KMS-11 (cell line): ENCODE measurements at regions not wholly inside any gene's neighbourhood (a gene's known extent, or its start where the extent isn't known, plus 50 kb on each side); places are given as distances from the start of the nearest gene placed in this dataset.

ENCODE experiments used
- H2AFZ ChIP-seq: fragments of 200-600 bp; sonication (generic); 2 replicates; pipeline ENCODE4 v1.6.1; 2016; ENCODE audit warnings: antibody characterized with exemption, mixed run types, low read depth
- H3K27ac ChIP-seq: fragments of 200-600 bp; sonication (generic); 2 replicates; pipeline ENCODE4 v1.6.1; 2016; ENCODE audit warnings: mild to moderate bottlenecking, mixed run types
- H3K27me3 ChIP-seq: fragments of 200-600 bp; sonication (generic); 2 replicates; pipeline ENCODE4 v1.6.1; 2017; ENCODE audit warnings: mild to moderate bottlenecking, low read depth, mixed run types, moderate library complexity; ENCODE audit not compliant: insufficient read depth
- H3K36me3 ChIP-seq: fragments of 200-600 bp; sonication (generic); 2 replicates; pipeline ENCODE4 v1.6.1; 2017; ENCODE audit warnings: mild to moderate bottlenecking, mixed run types; ENCODE audit not compliant: insufficient read depth
- H3K4me1 ChIP-seq: fragments of 200-600 bp; sonication (generic); 2 replicates; pipeline ENCODE4 v1.6.1; 2016; ENCODE audit warnings: mild to moderate bottlenecking, low read depth, mixed run types; ENCODE audit not compliant: poor library complexity, severe bottlenecking
- H3K4me2 ChIP-seq: fragments of 200-600 bp; sonication (generic); 2 replicates; pipeline ENCODE4 v1.7.0; 2016; ENCODE audit warnings: mild to moderate bottlenecking, mixed run types
- H3K4me3 ChIP-seq: fragments of 200-600 bp; sonication (generic); IDR thresholded peaks from 2 replicates; pipeline ENCODE4 v1.6.1; 2017; ENCODE audit warnings: low read depth, low read length, mixed read lengths; ENCODE audit not compliant: insufficient read depth
- H3K79me2 ChIP-seq: fragments of 200-600 bp; sonication (generic); 2 replicates; pipeline ENCODE4 v1.6.1; 2016; ENCODE audit warnings: low read depth, mixed run types; ENCODE audit not compliant: insufficient read depth
- H3K9ac ChIP-seq: fragments of 200-600 bp; sonication (generic); 2 replicates; pipeline ENCODE4 v1.6.1; 2016; ENCODE audit warnings: mild to moderate bottlenecking, mixed run types
- H4K20me1 ChIP-seq: fragments of 200-600 bp; sonication (generic); 2 replicates; pipeline ENCODE4 v1.6.1; 2016; ENCODE audit warnings: mild to moderate bottlenecking, mixed run types; ENCODE audit not compliant: insufficient read depth
- TF ChIP-seq, protein P1 (sequence below): fragments of 200-600 bp; sonication (generic); conservative IDR thresholded peaks from 2 replicates; pipeline ENCODE4 v1.6.1; 2017; ENCODE audit warnings: low read depth, mild to moderate bottlenecking, antibody characterized with exemption, low read length, moderate library complexity, mixed read lengths

DNA sequence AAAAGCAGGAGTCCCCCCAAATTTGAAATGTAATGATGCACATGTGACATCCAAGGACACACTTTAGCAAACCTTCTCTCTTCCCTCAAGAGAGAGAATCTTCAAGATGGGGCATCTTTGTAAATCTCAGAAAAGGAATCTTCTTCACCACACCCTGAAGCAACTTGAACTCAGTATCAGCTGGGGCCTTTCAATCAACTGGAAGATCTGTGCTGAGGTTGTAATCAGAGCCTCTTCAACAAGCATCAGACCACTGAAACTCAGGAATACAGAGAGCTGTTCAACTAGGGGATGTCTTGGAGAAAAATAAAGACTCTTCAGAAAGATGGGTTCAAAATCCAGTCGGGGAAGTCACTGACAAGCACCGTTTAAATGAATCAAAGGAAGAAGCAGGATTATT, 92.5 kb upstream of the CAMK1G start:
- H3K79me2 ChIP-seq = no peaks in the 10 kb centered on the region
- H3K27ac ChIP-seq = no peak overlapping the region
- no peak overlapping the region for H3K4me2 ChIP-seq
- H3K36me3 ChIP-seq = no peaks in the 10 kb centered on the region
- no peaks in the 10 kb centered on the region for H4K20me1 ChIP-seq
- H2AFZ ChIP-seq = no peak overlapping the region
- H3K9ac ChIP-seq = no peak overlapping the region
- H3K27me3 ChIP-seq = no peaks in the 10 kb centered on the region
- no peaks in the 10 kb centered on the region for H3K4me1 ChIP-seq
- H3K4me3 ChIP-seq = no peak overlapping the region
- TF ChIP-seq, protein P1, sequence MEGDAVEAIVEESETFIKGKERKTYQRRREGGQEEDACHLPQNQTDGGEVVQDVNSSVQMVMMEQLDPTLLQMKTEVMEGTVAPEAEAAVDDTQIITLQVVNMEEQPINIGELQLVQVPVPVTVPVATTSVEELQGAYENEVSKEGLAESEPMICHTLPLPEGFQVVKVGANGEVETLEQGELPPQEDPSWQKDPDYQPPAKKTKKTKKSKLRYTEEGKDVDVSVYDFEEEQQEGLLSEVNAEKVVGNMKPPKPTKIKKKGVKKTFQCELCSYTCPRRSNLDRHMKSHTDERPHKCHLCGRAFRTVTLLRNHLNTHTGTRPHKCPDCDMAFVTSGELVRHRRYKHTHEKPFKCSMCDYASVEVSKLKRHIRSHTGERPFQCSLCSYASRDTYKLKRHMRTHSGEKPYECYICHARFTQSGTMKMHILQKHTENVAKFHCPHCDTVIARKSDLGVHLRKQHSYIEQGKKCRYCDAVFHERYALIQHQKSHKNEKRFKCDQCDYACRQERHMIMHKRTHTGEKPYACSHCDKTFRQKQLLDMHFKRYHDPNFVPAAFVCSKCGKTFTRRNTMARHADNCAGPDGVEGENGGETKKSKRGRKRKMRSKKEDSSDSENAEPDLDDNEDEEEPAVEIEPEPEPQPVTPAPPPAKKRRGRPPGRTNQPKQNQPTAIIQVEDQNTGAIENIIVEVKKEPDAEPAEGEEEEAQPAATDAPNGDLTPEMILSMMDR = no peak

DNA sequence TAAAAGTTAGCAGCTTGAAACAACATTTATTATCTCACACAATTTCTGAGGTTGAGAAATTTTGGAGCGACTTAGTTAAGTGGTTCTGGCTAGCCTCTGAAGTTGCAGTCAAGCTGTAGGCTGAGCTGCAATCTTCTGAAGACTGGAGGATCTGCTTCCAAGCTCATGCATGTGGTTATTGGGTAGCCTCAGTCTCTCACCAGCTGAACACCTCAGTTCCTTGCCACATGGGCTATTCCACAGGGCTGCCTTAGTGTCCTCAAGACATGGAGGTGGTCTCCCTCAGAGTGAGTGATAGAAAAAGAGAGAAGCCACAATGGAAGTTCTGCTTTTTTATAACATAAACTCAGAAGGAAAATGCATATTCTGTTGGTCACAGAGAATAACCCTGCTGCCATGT, 92.0 kb upstream of the CAMK1G start:
- H3K9ac ChIP-seq = no peak overlapping the region
- no peak overlapping the region for H2AFZ ChIP-seq
- no peaks in the 10 kb centered on the region for H3K79me2 ChIP-seq
- no peaks in the 10 kb centered on the region for H4K20me1 ChIP-seq
- no peak overlapping the region for H3K27ac ChIP-seq
- no peaks in the 10 kb centered on the region for H3K27me3 ChIP-seq
- no peaks in the 10 kb centered on the region for H3K4me1 ChIP-seq
- H3K4me2 ChIP-seq = no peak overlapping the region
- TF ChIP-seq, protein P1 = no peak
- H3K4me3 ChIP-seq = no peak overlapping the region
- no peaks in the 10 kb centered on the region for H3K36me3 ChIP-seq

DNA sequence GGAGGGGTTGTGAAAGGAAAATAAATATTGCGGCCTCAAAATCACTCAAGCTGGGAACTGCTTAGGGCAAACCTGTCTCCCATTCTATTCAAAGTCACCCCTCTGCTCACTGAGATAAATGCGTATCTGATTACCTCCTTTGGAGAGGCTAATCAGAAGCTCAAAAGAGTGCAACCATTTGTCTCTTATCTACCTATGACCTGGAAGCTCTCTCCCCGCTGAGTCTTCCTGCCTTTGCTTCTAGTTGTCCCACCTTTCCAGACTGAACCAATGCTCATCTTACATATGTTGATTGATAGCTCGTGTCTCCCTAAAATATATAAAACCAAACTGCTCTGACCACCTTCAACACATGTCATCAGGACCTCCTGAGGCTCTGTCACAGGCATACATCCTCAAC, 91.6 kb upstream of the CAMK1G start:
- H2AFZ ChIP-seq = no peak overlapping the region
- no peaks in the 10 kb centered on the region for H3K79me2 ChIP-seq
- H3K27me3 ChIP-seq = no peaks in the 10 kb centered on the region
- no peaks in the 10 kb centered on the region for H3K36me3 ChIP-seq
- TF ChIP-seq, protein P1 = no peak
- no peak overlapping the region for H3K4me3 ChIP-seq
- no peak overlapping the region for H3K27ac ChIP-seq
- H4K20me1 ChIP-seq = no peaks in the 10 kb centered on the region
- no peaks in the 10 kb centered on the region for H3K4me1 ChIP-seq
- H3K4me2 ChIP-seq = no peak overlapping the region
- H3K9ac ChIP-seq = no peak overlapping the region

DNA sequence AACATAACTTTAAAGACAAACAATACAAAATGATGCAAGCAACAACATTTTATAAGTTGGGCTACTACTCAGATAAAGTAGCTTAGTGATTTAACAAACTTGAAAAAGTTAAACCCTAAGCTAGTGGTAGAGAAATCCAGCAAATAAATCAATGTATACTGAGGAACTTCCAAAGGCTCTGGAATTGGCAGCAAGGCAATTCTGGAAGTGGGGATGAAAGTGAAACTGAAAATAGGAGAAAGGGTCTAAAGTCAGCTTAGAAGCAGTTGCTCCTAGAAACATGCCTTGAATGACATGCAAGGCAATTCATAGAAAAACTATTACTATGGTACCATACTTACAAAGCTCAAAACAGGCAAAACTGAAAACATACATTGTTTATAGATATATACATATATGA, 90.0 kb upstream of the CAMK1G start:
- Histone ChIP-seq H4K20me1 (no peaks in the 10 kb centered on the region), H2AFZ (no peak overlapping the region), H3K27ac (no peak overlapping the region), H3K4me3 (no peak overlapping the region), H3K36me3 (no peaks in the 10 kb centered on the region), H3K4me1 (peaks cover 14% of the 10 kb centered on the region), H3K79me2 (no peaks in the 10 kb centered on the region), H3K9ac (no peak overlapping the region), H3K27me3 (no peaks in the 10 kb centered on the region), H3K4me2 (no peak overlapping the region)
- TF ChIP-seq, protein P1 = no peak
